ENCODE measurements at regions not wholly inside any gene's neighbourhood (a gene's known extent, or its start where the extent isn't known, plus 50 kb on each side); places are given as distances from the start of the nearest gene placed in this dataset.

DNA sequence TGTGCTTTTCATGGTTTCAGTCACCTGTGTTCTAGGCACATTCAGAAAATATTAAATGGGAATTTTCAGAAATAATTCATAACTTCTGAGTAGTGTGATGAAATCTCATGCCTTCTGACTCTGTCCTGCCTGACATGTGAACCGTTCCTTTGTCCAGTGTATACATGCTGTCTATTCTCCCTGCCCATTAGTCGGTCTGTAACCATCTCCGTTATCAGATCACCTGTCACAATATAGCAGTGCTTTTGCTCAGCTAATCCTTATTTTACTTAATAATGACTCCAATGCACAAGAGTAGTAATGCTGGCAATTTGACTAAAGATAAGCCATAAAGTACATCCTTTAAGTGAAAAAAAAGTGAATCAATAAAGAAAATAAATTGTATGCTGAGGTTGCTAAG is 597.5 kb downstream of the BRINP3 start:
- TF ChIP-seq, protein P1, sequence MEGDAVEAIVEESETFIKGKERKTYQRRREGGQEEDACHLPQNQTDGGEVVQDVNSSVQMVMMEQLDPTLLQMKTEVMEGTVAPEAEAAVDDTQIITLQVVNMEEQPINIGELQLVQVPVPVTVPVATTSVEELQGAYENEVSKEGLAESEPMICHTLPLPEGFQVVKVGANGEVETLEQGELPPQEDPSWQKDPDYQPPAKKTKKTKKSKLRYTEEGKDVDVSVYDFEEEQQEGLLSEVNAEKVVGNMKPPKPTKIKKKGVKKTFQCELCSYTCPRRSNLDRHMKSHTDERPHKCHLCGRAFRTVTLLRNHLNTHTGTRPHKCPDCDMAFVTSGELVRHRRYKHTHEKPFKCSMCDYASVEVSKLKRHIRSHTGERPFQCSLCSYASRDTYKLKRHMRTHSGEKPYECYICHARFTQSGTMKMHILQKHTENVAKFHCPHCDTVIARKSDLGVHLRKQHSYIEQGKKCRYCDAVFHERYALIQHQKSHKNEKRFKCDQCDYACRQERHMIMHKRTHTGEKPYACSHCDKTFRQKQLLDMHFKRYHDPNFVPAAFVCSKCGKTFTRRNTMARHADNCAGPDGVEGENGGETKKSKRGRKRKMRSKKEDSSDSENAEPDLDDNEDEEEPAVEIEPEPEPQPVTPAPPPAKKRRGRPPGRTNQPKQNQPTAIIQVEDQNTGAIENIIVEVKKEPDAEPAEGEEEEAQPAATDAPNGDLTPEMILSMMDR (IDR thresholded peaks at IDR 0.05; ENCODE audit: low read depth, low read length, missing input control) = no peak
- TF ChIP-seq FOXA1 (IDR thresholded peaks at IDR 0.05) = no peak
- no peak for TF ChIP-seq YY1 (IDR thresholded peaks at IDR 0.05)
- no peak for TF ChIP-seq HNF4A (conservative IDR thresholded peaks at IDR 0.05)
- no peak for TF ChIP-seq RAD21 (IDR thresholded peaks at IDR 0.05)
- no peak for TF ChIP-seq EGR1 (IDR thresholded peaks at IDR 0.05; ENCODE audit: low read depth in 2 of 2)
- TF ChIP-seq, protein P2, sequence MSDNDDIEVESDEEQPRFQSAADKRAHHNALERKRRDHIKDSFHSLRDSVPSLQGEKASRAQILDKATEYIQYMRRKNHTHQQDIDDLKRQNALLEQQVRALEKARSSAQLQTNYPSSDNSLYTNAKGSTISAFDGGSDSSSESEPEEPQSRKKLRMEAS (IDR thresholded peaks at IDR 0.05) = no peak
- no peak for TF ChIP-seq SP1 (IDR thresholded peaks at IDR 0.05)
- TF ChIP-seq TAF1 (conservative IDR thresholded peaks at IDR 0.05) = no peak
- TF ChIP-seq HNF4G (IDR thresholded peaks at IDR 0.05) = no peak
- TF ChIP-seq, protein P3, sequence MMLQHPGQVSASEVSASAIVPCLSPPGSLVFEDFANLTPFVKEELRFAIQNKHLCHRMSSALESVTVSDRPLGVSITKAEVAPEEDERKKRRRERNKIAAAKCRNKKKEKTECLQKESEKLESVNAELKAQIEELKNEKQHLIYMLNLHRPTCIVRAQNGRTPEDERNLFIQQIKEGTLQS (IDR thresholded peaks at IDR 0.05) = no peak
- TF ChIP-seq GABPA (IDR thresholded peaks at IDR 0.05 in 1 of 2, conservative IDR thresholded peaks at IDR 0.05 in 1 of 2) = no peak
- no peak for TF ChIP-seq RXRA (IDR thresholded peaks at IDR 0.05)
- TF ChIP-seq JUND (IDR thresholded peaks at IDR 0.05) = no peak

Data from liver (tissue), 3 donors.